ENCODE measurements at regions not wholly inside any gene's neighbourhood (a gene's known extent, or its start where the extent isn't known, plus 50 kb on each side); places are given as distances from the start of the nearest gene placed in this dataset.
"Not testable (repeated sequence)": the region's sequence is repeated elsewhere in the genome, so short reads cannot be mapped to it uniquely, and the experiment has no call there.

- Histone ChIP-seq H3K9me3 (ENCODE audit: control insufficient read depth, insufficient read depth, low read depth, low read length) (no peaks in the 10 kb centered on the region), H3K4me3 (replicated peaks in 1 of 4; ENCODE audit: control extremely low read depth in 1 of 4, insufficient read depth in 1 of 4, low read depth in 3 of 4, low read length in 4 of 4) (no peak overlapping the region), H4K20me1 (ENCODE audit: control insufficient read depth, extremely low read depth, insufficient read depth, low read length) (no peaks in the 10 kb centered on the region), H2AFZ (ENCODE audit: low read length) (no peak overlapping the region), H3K27ac (ENCODE audit: insufficient read depth, low read length) (no peak overlapping the region), H3K79me2 (ENCODE audit: control insufficient read depth, insufficient read depth, low read length) (no peaks in the 10 kb centered on the region), H3K36me3 (ENCODE audit: control insufficient read depth, insufficient read depth, low read length) (no peaks in the 10 kb centered on the region), H3K4me1 (ENCODE audit: control insufficient read depth, extremely low read depth, insufficient read depth, low read length) (no peaks in the 10 kb centered on the region), H3K4me2 (ENCODE audit: extremely low read depth, insufficient read depth, low read length) (no peak overlapping the region), H3K9ac (ENCODE audit: insufficient read depth, low read length) (no peak overlapping the region), H3K27me3 (ENCODE audit: control insufficient read depth, insufficient read depth, low read length) (no peaks in the 10 kb centered on the region)
- TF ChIP-seq CTCF (conservative IDR thresholded peaks at IDR 0.05 in 1 of 2, IDR thresholded peaks at IDR 0.05 in 1 of 2; ENCODE audit: low read depth in 1 of 2, low read length in 2 of 2) (no peak), EZH2 (IDR thresholded peaks at IDR 0.05; ENCODE audit: low read length, missing control alignments) (no peak)
- DNase-seq (ENCODE audit: low read depth in 2 of 2), result no peak
These were observed 158.4 kb upstream of the MEX3C start for GRCh38 chr18:51355841-51356240.

GRCh38 chr18:51360301-51360700 lies 162.8 kb upstream of the MEX3C start:
- not testable (repeated sequence) for H3K9ac ChIP-seq (ENCODE audit: insufficient read depth, low read length); H3K79me2 ChIP-seq (ENCODE audit: control insufficient read depth, insufficient read depth, low read length); H3K4me2 ChIP-seq (ENCODE audit: extremely low read depth, insufficient read depth, low read length); H3K27ac ChIP-seq (ENCODE audit: insufficient read depth, low read length); DNase-seq (ENCODE audit: low read depth in 2 of 2); H3K9me3 ChIP-seq (ENCODE audit: control insufficient read depth, insufficient read depth, low read depth, low read length); H3K4me1 ChIP-seq (ENCODE audit: control insufficient read depth, extremely low read depth, insufficient read depth, low read length); H3K36me3 ChIP-seq (ENCODE audit: control insufficient read depth, insufficient read depth, low read length); H2AFZ ChIP-seq (ENCODE audit: low read length); H3K27me3 ChIP-seq (ENCODE audit: control insufficient read depth, insufficient read depth, low read length); H4K20me1 ChIP-seq (ENCODE audit: control insufficient read depth, extremely low read depth, insufficient read depth, low read length); H3K4me3 ChIP-seq (replicated peaks in 1 of 4; ENCODE audit: control extremely low read depth in 1 of 4, insufficient read depth in 1 of 4, low read depth in 3 of 4, low read length in 4 of 4)

- H2AFZ ChIP-seq (ENCODE audit: low read length), result no peak overlapping the region
- no peak overlapping the region for H3K4me2 ChIP-seq (ENCODE audit: extremely low read depth, insufficient read depth, low read length)
- H4K20me1 ChIP-seq (ENCODE audit: control insufficient read depth, extremely low read depth, insufficient read depth, low read length), result no peaks in the 10 kb centered on the region
- no peaks in the 10 kb centered on the region for H3K4me1 ChIP-seq (ENCODE audit: control insufficient read depth, extremely low read depth, insufficient read depth, low read length)
- H3K9ac ChIP-seq (ENCODE audit: insufficient read depth, low read length), result no peak overlapping the region
- H3K36me3 ChIP-seq (ENCODE audit: control insufficient read depth, insufficient read depth, low read length), result no peaks in the 10 kb centered on the region
- no peaks in the 10 kb centered on the region for H3K9me3 ChIP-seq (ENCODE audit: control insufficient read depth, insufficient read depth, low read depth, low read length)
- no peak overlapping the region for H3K27ac ChIP-seq (ENCODE audit: insufficient read depth, low read length)
- TF ChIP-seq CTCF (conservative IDR thresholded peaks at IDR 0.05 in 1 of 2, IDR thresholded peaks at IDR 0.05 in 1 of 2; ENCODE audit: low read depth in 1 of 2, low read length in 2 of 2), result no peak
- no peak for TF ChIP-seq EZH2 (IDR thresholded peaks at IDR 0.05; ENCODE audit: low read length, missing control alignments)
- DNase-seq (ENCODE audit: low read depth in 2 of 2), result no peak
- H3K27me3 ChIP-seq (ENCODE audit: control insufficient read depth, insufficient read depth, low read length), result no peaks in the 10 kb centered on the region
- H3K4me3 ChIP-seq (replicated peaks in 1 of 4; ENCODE audit: control extremely low read depth in 1 of 4, insufficient read depth in 1 of 4, low read depth in 3 of 4, low read length in 4 of 4), result no peak overlapping the region
- H3K79me2 ChIP-seq (ENCODE audit: control insufficient read depth, insufficient read depth, low read length), result no peaks in the 10 kb centered on the region
These were observed 163.8 kb upstream of the MEX3C start for GRCh38 chr18:51361130-51361860.

All from fibroblast of lung (primary cell).